ENCODE measurements at regions not wholly inside any gene's neighbourhood (a gene's known extent, or its start where the extent isn't known, plus 50 kb on each side); places are given as distances from the start of the nearest gene placed in this dataset.
"Not testable (repeated sequence)": the region's sequence is repeated elsewhere in the genome, so short reads cannot be mapped to it uniquely, and the experiment has no call there.

DNA sequence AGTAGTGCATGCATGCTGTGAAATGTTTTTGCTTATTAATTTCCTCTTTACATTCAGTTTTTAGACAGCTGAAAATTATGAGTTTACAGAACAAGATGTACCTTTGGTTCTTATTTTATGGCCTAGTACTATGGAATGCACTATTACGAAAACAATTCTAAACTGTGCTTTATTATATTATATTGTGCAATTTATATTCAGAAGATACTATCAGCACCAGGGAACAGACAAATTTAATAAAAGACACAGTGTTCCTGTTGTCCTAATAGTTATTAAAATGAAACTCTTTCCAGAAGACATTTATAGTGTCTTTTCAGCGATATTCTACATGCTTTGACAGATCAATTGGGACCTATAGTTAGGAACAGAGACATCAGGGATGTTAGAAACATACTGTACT lies 427.3 kb downstream of the BTG1 start:
- DNase-seq = no peak

- no peak for DNase-seq
Measured at GRCh38 chr12:91717804-91718203, 427.8 kb downstream of the BTG1 start.

- not testable (repeated sequence) for DNase-seq
Measured at GRCh38 chr12:91711925-91712324, 433.7 kb downstream of the BTG1 start.

DNA sequence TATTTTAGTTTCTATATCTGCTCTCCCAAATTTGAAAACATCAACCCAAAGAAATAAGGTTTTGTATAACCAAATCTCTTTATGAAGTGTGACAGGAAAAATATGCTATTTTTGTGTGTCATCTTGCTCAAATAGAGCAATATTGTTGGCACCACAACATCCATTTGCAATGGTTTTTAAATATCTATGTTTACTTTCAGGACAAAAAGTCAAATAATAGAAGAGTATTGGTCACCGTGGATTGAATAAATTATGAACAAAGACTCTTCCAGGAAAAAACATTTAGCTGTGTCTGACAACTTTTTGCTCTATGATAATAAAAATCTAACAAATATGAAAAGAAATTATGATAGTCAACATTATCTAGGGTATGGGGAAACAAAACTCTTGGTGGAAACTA lies 439.2 kb downstream of the BTG1 start:
- DNase-seq = no peak

GRCh38 chr12:91704446-91704845 lies 441.2 kb downstream of the BTG1 start:
- DNase-seq = no peak

DNA sequence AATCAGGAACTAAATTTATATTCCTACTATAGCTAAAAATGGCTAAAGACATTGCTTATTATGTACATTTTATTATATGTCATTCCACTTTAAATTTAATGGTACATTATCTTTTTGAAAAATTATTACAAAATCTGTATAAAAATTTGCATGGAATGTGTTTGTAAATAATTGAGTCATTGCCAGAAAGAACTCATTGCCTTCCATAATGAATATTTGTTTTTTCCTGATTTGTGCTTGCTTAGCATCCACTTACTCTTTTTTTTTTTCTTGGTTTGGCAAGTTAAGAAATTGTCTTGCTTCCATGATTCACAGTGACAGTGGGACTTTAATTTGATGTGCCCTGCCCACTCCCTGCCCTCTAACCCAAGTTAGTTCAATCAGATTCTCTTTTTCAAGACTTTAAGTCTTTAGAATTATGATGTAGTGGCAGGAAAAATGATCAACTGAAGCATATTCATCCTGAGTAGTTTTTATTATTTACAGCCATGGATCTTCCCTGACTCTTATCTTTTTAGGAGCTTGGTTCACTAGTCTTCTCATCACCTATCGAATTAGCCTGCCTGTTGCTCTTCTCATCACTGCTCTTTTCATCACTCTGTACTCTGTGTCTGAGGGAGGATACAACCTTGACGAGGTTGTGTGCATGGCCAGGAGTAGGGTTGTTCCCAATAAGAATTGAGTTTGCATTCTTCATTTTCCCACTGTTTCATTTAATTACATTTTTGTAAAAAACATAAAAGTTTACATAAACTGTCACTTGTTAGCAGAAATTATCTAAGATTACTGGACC lies 442.0 kb downstream of the BTG1 start:
- no peak for DNase-seq

GRCh38 chr12:91702843-91703425 lies 442.7 kb downstream of the BTG1 start:
- no peak for DNase-seq

GRCh38 chr12:91695964-91696363 lies 449.7 kb downstream of the BTG1 start:
- DNase-seq = no peak

DNA sequence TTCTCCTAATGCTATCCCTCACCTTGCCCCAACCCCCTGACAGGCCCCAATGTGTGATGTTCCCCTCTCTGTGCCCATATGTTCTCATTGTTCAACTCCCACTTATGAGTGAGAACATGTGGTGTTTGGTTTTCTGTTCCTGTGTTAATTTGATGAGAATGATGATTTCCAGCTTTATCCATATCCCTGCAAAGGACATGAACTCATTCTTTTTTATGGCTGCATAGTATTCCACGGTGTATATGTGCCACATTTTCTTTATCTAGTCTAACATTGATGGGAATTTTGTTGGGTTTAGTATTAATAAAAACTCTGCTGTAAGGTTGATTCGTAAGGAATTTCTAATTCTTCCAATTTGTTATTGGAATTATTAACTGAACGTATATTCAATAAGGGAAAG lies 450.2 kb downstream of the BTG1 start:
- DNase-seq = not testable (repeated sequence)

DNA sequence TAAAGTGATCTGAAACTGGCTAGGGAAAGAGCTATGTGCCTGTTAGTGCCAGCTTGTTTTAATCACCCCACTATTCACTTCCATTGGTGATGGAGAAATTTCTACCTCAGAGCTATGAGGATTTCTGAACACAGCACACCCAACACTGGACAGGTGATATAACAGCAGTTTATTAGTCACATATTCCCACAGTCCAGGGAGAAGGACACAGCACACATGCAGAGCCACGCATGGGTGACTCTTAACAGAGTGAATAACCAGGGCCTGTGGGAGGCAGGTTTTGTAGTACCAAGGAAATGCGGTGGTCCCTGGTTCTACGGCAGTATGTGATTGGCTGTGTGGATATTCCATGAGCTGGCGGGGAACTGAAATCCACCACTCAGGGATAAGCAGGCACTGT lies 455.1 kb downstream of the BTG1 start:
- no peak for DNase-seq

DNA sequence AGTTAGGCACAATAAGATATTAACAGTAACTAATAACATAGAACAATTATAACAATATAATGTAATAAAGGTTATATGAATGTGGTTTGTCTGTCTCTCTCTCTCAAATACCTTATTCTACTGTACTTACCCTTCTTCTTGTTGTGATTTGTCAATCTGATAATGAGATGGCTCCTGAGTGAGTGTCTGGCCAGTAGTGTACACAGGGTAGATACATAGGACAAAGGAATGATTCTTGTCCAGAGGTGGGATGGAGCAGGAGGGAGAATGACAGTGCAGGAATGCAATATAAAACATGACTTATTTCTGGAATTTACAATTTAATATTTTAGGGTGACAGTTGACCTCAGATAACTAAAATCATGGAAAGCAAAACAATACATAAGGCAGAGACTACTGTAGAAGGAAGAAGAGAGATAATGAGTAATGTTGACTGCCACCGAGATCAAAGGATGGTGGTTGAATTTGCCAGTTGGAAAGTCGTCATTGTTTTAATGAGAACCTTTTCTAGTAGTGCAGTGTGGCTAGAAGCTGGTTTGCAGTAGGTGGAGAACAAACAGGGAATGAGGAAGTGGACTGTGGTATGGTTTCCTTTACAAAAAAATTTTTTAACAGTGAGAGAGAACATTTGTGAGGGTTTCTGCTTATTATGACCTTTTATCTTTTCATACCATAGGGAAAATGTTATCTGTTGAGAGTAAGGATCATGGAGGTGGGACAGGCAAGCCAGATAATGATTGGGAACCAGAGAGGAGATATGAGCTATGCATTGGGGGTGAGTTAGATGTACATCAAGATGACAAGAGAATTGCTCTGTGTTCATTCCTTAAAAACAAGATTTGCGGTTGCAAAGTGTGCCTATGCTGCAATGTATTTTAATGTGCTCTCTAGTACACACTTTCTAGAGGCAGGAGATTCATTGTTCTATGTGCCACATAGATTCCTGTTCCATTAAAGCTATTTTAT lies 458.3 kb downstream of the BTG1 start:
- DNase-seq = peak; percentile 50

DNA sequence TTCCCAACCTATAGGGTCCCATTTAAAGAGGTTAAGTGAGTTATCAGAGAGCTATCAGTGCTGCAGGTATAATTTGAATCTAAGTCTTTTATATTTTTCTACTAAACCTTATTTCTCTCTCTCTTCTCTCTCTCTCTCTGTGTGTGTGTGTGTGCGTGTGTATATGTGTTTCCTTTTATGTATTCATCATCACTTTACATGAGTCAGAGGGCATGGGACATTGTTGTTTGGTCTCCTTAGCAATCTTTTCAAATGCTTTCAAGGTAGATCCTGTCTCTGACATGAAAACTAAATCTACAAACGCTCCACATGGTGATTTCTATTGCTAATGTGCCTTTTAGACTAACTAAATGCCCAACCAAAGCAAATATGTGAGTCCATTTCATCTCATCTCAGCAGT lies 459.7 kb downstream of the BTG1 start:
- peak; percentile 54 for DNase-seq

DNA sequence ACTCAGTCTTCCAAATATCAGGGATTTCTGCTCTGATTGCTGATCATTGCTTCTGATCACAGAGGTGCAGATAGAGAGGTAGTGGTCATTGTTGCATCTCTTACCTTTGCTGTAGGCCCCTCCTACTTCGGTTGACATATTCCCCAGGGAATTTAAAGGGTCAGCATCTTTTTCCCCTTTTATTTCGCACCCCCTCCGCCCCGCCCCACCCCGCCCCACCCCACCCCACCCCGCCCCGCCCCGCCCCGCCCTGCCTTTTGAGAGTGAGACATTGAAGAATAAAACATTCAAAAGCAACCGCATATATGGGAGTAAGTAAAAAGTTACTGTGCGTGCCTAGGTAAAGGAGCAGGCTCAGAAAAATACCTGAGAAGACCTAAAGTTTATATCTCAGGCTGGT lies 463.9 kb downstream of the BTG1 start:
- no peak for DNase-seq

- no peak for DNase-seq
Measured at GRCh38 chr12:91680864-91681263, 464.8 kb downstream of the BTG1 start.

DNA sequence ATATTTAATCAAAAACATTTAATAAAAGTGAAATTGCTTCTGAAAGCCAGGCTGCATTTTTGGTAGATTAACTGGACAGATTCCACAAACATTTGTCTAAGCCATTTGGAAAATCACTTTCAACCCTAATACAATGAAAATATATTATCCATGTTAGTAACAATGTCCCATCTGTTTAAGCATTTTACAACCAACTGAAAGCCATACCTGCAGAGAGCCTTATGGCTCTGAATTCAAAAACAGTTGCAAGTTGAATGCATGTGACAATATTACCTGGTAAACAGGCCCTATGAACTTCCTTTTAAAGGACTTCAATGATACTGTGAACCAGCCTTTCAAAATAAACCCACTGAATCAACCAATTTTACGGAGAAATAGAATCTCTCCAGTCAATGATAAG lies 468.1 kb downstream of the BTG1 start:
- no peak for DNase-seq

GRCh38 chr12:91675401-91675800 lies 470.2 kb downstream of the BTG1 start:
- no peak for DNase-seq

GRCh38 chr12:91672130-91672529 lies 473.5 kb downstream of the BTG1 start:
- no peak for DNase-seq

DNA sequence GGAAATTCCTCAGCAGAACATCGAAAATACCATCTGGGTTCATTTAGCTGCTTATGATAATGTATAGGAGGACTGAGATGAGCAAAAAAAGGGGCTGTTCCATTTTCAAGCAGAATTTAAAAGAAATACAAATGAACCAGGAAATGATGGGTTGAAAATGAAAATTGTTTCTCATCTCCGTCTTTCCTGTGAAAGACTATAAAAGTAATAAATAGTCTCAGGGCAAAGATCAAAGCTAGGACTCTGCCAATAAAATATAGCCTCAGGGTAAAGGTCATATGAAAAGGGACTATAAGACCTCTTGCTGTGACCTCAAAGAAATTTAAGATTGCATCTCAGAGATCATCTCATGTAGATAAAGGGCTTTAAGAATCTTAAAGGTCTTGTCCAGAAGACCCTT lies 478.0 kb downstream of the BTG1 start:
- no peak for DNase-seq

DNA sequence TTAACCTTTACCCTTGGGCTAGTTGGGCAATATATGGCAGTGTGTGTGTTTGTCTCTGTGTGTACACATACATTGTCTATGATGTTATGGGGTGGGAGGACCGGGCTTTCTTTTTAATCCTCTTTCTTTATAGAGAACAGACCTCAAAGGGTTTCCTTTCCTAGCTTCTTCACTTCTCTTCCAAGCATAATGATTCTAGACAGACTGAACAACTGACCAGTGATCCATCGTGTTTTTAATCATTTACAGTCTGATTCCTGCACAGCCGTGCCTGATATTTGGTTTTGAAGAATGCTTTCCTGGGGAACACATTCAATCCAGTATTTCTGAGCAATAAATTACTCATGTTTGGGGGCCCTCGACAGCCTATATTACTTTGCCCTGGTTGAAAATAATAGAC lies 481.1 kb upstream of the DCN start:
- no peak for DNase-seq

DNA sequence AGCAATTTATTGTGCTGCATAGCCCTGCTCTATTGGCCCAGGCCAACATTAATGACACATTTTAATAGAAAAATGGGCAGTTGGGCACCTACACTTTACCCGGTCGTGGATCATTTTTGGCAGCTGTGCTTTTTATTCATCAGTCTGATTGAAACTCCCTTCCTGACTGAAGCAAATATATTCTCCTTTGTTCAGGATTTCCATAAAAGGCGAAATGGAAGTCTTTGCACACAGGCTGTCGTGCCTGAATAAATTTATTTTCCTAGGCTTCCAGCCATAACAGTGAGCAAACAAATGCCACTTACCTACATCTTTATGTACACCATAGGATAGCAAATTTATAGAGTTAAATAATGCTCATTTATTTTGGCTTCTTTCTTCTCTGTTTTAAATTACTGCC lies 480.7 kb upstream of the DCN start:
- DNase-seq = no peak

GRCh38 chr12:91662021-91662420 lies 479.4 kb upstream of the DCN start:
- DNase-seq = no peak

- no peak for DNase-seq
Measured at GRCh38 chr12:91657032-91657431, 474.4 kb upstream of the DCN start.

DNA sequence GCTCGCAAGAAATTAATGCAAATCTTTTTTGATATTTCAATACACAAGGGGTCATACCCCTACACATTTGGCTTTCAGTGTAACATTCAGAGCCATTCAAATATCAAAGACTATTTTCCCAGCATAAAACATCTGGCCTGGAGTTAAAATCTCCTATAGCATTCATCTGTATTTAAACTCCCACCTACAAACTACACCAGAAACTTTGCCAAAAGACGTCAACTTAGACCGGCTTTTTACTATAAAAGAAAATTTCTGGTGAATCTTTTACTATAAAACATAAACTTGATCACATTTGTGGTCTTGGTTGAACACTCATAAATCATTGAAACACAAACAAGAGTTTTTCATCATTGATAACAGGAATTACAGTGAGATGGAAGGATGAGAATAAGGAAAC lies 473.3 kb upstream of the DCN start:
- DNase-seq = no peak

DNA sequence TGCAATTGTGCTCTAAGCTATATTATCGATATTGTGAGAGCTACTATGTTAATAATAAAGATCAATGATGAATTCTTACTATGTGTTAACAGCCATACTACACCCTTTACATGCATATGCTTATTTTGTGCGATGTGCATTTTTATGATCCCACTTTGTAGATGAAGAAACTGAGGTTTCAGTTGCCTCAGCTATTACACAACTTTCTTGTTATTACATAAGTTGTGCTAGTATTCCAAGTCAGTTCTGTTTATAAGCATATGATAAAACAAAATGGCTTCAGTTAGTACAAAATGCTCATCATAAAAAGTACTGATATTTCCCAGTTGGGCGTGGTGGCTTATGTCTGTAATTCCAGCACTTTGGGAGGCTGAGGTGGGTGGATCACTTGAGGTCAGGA lies 471.5 kb upstream of the DCN start:
- no peak for DNase-seq

All from CD4-positive, alpha-beta T cell treated with Interleukin-4 for 4 hours (primary cell).